Vagina (tissue), 2 donors: ENCODE measurements at regions not wholly inside any gene's neighbourhood (a gene's known extent, or its start where the extent isn't known, plus 50 kb on each side); places are given as distances from the start of the nearest gene placed in this dataset.
"Not testable (repeated sequence)": the region's sequence is repeated elsewhere in the genome, so short reads cannot be mapped to it uniquely, and the experiment has no call there.

Experiments used
- CTCF ChIP-seq, 3 experiments: fragments of 450-650 bp in 2 of 3; fragments of 200-600 bp in 1 of 3; sonication (generic) in 1 of 3; IDR thresholded peaks; one replicate each; pipeline ENCODE4 v1.5.1; 2017 to 2019; ENCODE audit warnings: antibody characterized with exemption in 3 of 3, mild to moderate bottlenecking in 2 of 3, moderate library complexity in 2 of 3
- POLR2AphosphoS5 ChIP-seq, 2 donors: sonication (generic); formaldehyde crosslinking; IDR thresholded peaks; one replicate each; pipeline ENCODE4 v1.9.0; 2017; ENCODE audit warnings: antibody characterized with exemption in 2 of 2, mild to moderate bottlenecking in 2 of 2, low read depth in 1 of 2; ENCODE audit not compliant: insufficient read depth in 1 of 2

DNA sequence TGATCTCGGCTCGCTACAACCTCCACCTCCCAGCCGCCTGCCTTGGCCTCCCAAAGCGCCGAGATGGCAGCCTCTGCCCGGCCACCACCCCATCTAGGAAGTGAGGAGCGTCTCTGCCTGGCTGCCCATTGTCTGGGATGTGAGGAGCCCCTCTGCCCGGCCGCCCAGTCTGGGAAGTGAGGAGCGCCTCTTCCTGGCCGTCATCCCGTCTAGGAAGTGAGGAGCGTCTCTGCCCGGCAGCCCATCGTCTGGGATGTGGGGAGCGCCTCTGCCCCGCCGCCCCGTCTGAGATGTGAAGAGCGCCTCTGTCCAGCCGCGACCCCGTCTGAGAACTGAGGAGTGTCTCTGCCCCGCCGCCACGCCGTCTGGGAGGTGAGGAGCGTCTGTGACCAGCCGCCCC is 52.9 kb upstream of the WDR11 start:
- TF ChIP-seq CTCF (IDR thresholded peaks at IDR 0.05); POLR2AphosphoS5 (IDR thresholded peaks at IDR 0.05; ENCODE audit: insufficient read depth in 1 of 2, low read depth in 1 of 2): not testable (repeated sequence)
